Mesendoderm (in vitro differentiated cells): ENCODE measurements at regions not wholly inside any gene's neighbourhood (a gene's known extent, or its start where the extent isn't known, plus 50 kb on each side); places are given as distances from the start of the nearest gene placed in this dataset.

Experiments used
- DNase-seq: peaks from one replicate; pipeline ENCODE4 v3.0.0; 2013
- H2AK5ac ChIP-seq: 2 replicates; pipeline ENCODE4 v1.6.1; 2013; ENCODE audit warnings: low read length, inconsistent platforms
- H2BK120ac ChIP-seq: 2 replicates; pipeline ENCODE4 v1.6.1; 2013; ENCODE audit warnings: low read depth, mild to moderate bottlenecking, low read length, moderate library complexity, mixed read lengths
- H2BK15ac ChIP-seq: replicated peaks from 2 replicates; pipeline ENCODE4 v1.6.1; 2013; ENCODE audit warnings: low read depth, mild to moderate bottlenecking, moderate library complexity
- H2BK5ac ChIP-seq: 2 replicates; pipeline ENCODE4 v1.6.1; 2013; ENCODE audit warnings: low read length, inconsistent platforms
- H3K18ac ChIP-seq: 2 replicates; pipeline ENCODE4 v1.6.1; 2013; ENCODE audit warnings: mild to moderate bottlenecking, low read length, mixed read lengths
- H3K23ac ChIP-seq: one replicate; pipeline ENCODE4 v1.6.1; 2013; ENCODE audit warnings: low read length
- H3K27ac ChIP-seq: 2 replicates; pipeline ENCODE4 v1.5.1; 2013; ENCODE audit warnings: low read depth, mild to moderate bottlenecking, inconsistent platforms, low read length, moderate library complexity
- H3K27me3 ChIP-seq: 2 replicates; pipeline ENCODE4 v1.6.1; 2013; ENCODE audit warnings: low read length, control low read depth, mild to moderate bottlenecking, inconsistent platforms; ENCODE audit not compliant: insufficient read depth, poor library complexity
- H3K36me3 ChIP-seq: 2 replicates; pipeline ENCODE4 v1.6.1; 2013; ENCODE audit warnings: low read length, inconsistent platforms; ENCODE audit not compliant: control insufficient read depth, insufficient read depth
- H3K4ac ChIP-seq: one replicate; pipeline ENCODE4 v1.6.1; 2013; ENCODE audit warnings: low read depth, mild to moderate bottlenecking, low read length, moderate library complexity
- H3K4me1 ChIP-seq: 2 replicates; pipeline ENCODE4 v1.6.1; 2013; ENCODE audit warnings: low read depth, low read length, inconsistent platforms; ENCODE audit not compliant: control insufficient read depth
- H3K4me2 ChIP-seq: 2 replicates; pipeline ENCODE4 v1.6.1; 2013; ENCODE audit warnings: low read length
- H3K4me3 ChIP-seq: 2 replicates; pipeline ENCODE4 v1.5.1; 2013; ENCODE audit warnings: mild to moderate bottlenecking, low read length
- H3K56ac ChIP-seq: one replicate; pipeline ENCODE4 v1.6.1; 2013; ENCODE audit warnings: low read length
- H3K79me1 ChIP-seq: 2 replicates; pipeline ENCODE4 v1.6.1; 2013; ENCODE audit warnings: low read length, inconsistent platforms
- H3K79me2 ChIP-seq: 2 replicates; pipeline ENCODE4 v1.6.1; 2013; ENCODE audit warnings: mild to moderate bottlenecking, low read length; ENCODE audit not compliant: control insufficient read depth, insufficient read depth
- H3K9ac ChIP-seq: 2 replicates; pipeline ENCODE4 v1.6.1; 2013; ENCODE audit warnings: low read length, inconsistent platforms
- H4K5ac ChIP-seq: one replicate; pipeline ENCODE4 v1.6.1; 2013; ENCODE audit warnings: low read length
- H4K8ac ChIP-seq: one replicate; pipeline ENCODE4 v1.6.1; 2013; ENCODE audit warnings: low read depth, mild to moderate bottlenecking, control low read depth, low read length, moderate library complexity
- WGBS: extraction: QIAGEN DNeasy Blood & Tissue Kit; methylation state at CpG from one replicate; pipeline ENCODE4 v1.1.7; 2013; ENCODE audit warnings: low lambda C conversion rate, missing lambda C conversion rate; ENCODE audit not compliant: insufficient coverage; ENCODE audit errors: extremely low coverage; 5-methylcytosine and 5-hydroxymethylcytosine counted together

GRCh38 chr4:123510221-123510620 lies 113.6 kb downstream of the SPRY1 start:
- Histone ChIP-seq H2BK120ac (no peak overlapping the region), H3K18ac (no peak overlapping the region), H2BK15ac (no peak overlapping the region), H3K9ac (no peak overlapping the region), H4K8ac (no peak overlapping the region), H4K5ac (no peak overlapping the region), H3K79me2 (no peaks in the 10 kb centered on the region), H3K36me3 (no peaks in the 10 kb centered on the region), H3K27me3 (no peaks in the 10 kb centered on the region), H3K27ac (no peak overlapping the region), H3K4me2 (no peak overlapping the region), H3K4ac (no peak overlapping the region), H3K23ac (no peak overlapping the region), H3K4me3 (no peak overlapping the region), H2BK5ac (no peak overlapping the region), H3K79me1 (no peaks in the 10 kb centered on the region), H2AK5ac (no peak overlapping the region), H3K4me1 (peaks cover 7% of the 10 kb centered on the region), H3K56ac (no peak overlapping the region)
- WGBS: no CpG with 5 or more reads among the region's 3 CpGs
- no peak for DNase-seq

GRCh38 chr4:123510659-123511058 lies 114.1 kb downstream of the SPRY1 start:
- Histone ChIP-seq H3K4me2 (no peak overlapping the region), H3K4ac (no peak overlapping the region), H3K27me3 (no peaks in the 10 kb centered on the region), H4K8ac (no peak overlapping the region), H3K27ac (no peak overlapping the region), H3K4me3 (no peak overlapping the region), H3K79me2 (no peaks in the 10 kb centered on the region), H3K79me1 (no peaks in the 10 kb centered on the region), H2BK5ac (no peak overlapping the region), H3K18ac (no peak overlapping the region), H4K5ac (no peak overlapping the region), H3K36me3 (no peaks in the 10 kb centered on the region), H3K56ac (no peak overlapping the region), H3K23ac (no peak overlapping the region), H2BK15ac (no peak overlapping the region), H3K4me1 (peaks cover 7% of the 10 kb centered on the region), H2BK120ac (no peak overlapping the region), H3K9ac (no peak overlapping the region), H2AK5ac (no peak overlapping the region)
- no peak for DNase-seq
- WGBS: no CpG with 5 or more reads among the region's 3 CpGs

- Histone ChIP-seq H2AK5ac (no peak overlapping the region), H3K4me2 (no peak overlapping the region), H3K18ac (no peak overlapping the region), H3K36me3 (no peaks in the 10 kb centered on the region), H3K4me1 (no peaks in the 10 kb centered on the region), H3K79me1 (no peaks in the 10 kb centered on the region), H3K9ac (no peak overlapping the region), H3K27ac (no peak overlapping the region), H3K27me3 (no peaks in the 10 kb centered on the region), H2BK15ac (no peak overlapping the region), H3K79me2 (no peaks in the 10 kb centered on the region), H3K4me3 (no peak overlapping the region), H3K56ac (no peak overlapping the region), H4K5ac (no peak overlapping the region), H3K4ac (no peak overlapping the region), H2BK5ac (no peak overlapping the region), H3K23ac (no peak overlapping the region), H4K8ac (no peak overlapping the region), H2BK120ac (no peak overlapping the region)
- DNase-seq: no peak
- no CpG with 5 or more reads among the region's 3 CpGs for WGBS
These were observed 120.0 kb downstream of the SPRY1 start for GRCh38 chr4:123516576-123516975.

GRCh38 chr4:123517176-123517575 lies 120.6 kb downstream of the SPRY1 start:
- Histone ChIP-seq H3K23ac (no peak overlapping the region), H3K79me1 (no peaks in the 10 kb centered on the region), H3K4ac (no peak overlapping the region), H2BK15ac (no peak overlapping the region), H3K27ac (no peak overlapping the region), H3K4me2 (no peak overlapping the region), H4K5ac (no peak overlapping the region), H3K4me1 (no peaks in the 10 kb centered on the region), H4K8ac (no peak overlapping the region), H3K9ac (no peak overlapping the region), H3K79me2 (no peaks in the 10 kb centered on the region), H3K36me3 (no peaks in the 10 kb centered on the region), H3K4me3 (no peak overlapping the region), H2AK5ac (no peak overlapping the region), H2BK5ac (no peak overlapping the region), H3K27me3 (no peaks in the 10 kb centered on the region), H2BK120ac (no peak overlapping the region), H3K18ac (no peak overlapping the region), H3K56ac (no peak overlapping the region)
- DNase-seq: no peak
- no CpG with 5 or more reads among the region's 3 CpGs for WGBS

- H3K4me3 ChIP-seq: no peak overlapping the region
- H3K27ac ChIP-seq: no peak overlapping the region
- H2BK5ac ChIP-seq: no peak overlapping the region
- no peak overlapping the region for H4K8ac ChIP-seq
- H3K27me3 ChIP-seq: no peaks in the 10 kb centered on the region
- no peak overlapping the region for H3K18ac ChIP-seq
- H2BK120ac ChIP-seq: no peak overlapping the region
- H3K36me3 ChIP-seq: no peaks in the 10 kb centered on the region
- H3K56ac ChIP-seq: no peak overlapping the region
- no peaks in the 10 kb centered on the region for H3K4me1 ChIP-seq
- no peak overlapping the region for H3K4me2 ChIP-seq
- no peak overlapping the region for H3K4ac ChIP-seq
- no peak overlapping the region for H3K23ac ChIP-seq
- no peaks in the 10 kb centered on the region for H3K79me1 ChIP-seq
- H3K9ac ChIP-seq: no peak overlapping the region
- no peak overlapping the region for H2BK15ac ChIP-seq
- no peak for DNase-seq
- no peak overlapping the region for H4K5ac ChIP-seq
- no CpG with 5 or more reads among the region's 3 CpGs for WGBS
- H2AK5ac ChIP-seq: no peak overlapping the region
- no peaks in the 10 kb centered on the region for H3K79me2 ChIP-seq
These were observed 121.4 kb downstream of the SPRY1 start for GRCh38 chr4:123517971-123518370.

GRCh38 chr4:123520325-123520724 lies 123.7 kb downstream of the SPRY1 start:
- H3K9ac ChIP-seq: no peak overlapping the region
- no peak overlapping the region for H2BK15ac ChIP-seq
- no peak overlapping the region for H4K8ac ChIP-seq
- H3K56ac ChIP-seq: no peak overlapping the region
- no peak overlapping the region for H3K4me3 ChIP-seq
- H2AK5ac ChIP-seq: no peak overlapping the region
- H3K79me1 ChIP-seq: no peaks in the 10 kb centered on the region
- H3K27me3 ChIP-seq: no peaks in the 10 kb centered on the region
- no CpG with 5 or more reads among the region's 6 CpGs for WGBS
- H3K4ac ChIP-seq: no peak overlapping the region
- no peak overlapping the region for H3K27ac ChIP-seq
- no peak overlapping the region for H3K23ac ChIP-seq
- H3K18ac ChIP-seq: no peak overlapping the region
- H4K5ac ChIP-seq: no peak overlapping the region
- no peaks in the 10 kb centered on the region for H3K79me2 ChIP-seq
- H3K4me1 ChIP-seq: no peaks in the 10 kb centered on the region
- no peaks in the 10 kb centered on the region for H3K36me3 ChIP-seq
- H2BK120ac ChIP-seq: no peak overlapping the region
- no peak overlapping the region for H2BK5ac ChIP-seq
- no peak overlapping the region for H3K4me2 ChIP-seq
- DNase-seq: no peak
